GM23248 (cell line): ENCODE measurements at regions not wholly inside any gene's neighbourhood (a gene's known extent, or its start where the extent isn't known, plus 50 kb on each side); places are given as distances from the start of the nearest gene placed in this dataset.

Source experiments
- EZH2 ChIP-seq: fragments of 200-600 bp; sonication (generic); IDR thresholded peaks from 2 replicates; pipeline ENCODE4 v1.6.1; 2018; ENCODE audit warnings: antibody characterized with exemption, mild to moderate bottlenecking; ENCODE audit not compliant: insufficient read depth, poor library complexity, severe bottlenecking
- EZH2phosphoT487 ChIP-seq: fragments of 200-600 bp; sonication (generic); IDR thresholded peaks from 2 replicates; pipeline ENCODE4 v1.6.1; 2018; ENCODE audit warnings: antibody characterized with exemption, moderate library complexity, mild to moderate bottlenecking, low read depth; ENCODE audit not compliant: insufficient read depth

DNA sequence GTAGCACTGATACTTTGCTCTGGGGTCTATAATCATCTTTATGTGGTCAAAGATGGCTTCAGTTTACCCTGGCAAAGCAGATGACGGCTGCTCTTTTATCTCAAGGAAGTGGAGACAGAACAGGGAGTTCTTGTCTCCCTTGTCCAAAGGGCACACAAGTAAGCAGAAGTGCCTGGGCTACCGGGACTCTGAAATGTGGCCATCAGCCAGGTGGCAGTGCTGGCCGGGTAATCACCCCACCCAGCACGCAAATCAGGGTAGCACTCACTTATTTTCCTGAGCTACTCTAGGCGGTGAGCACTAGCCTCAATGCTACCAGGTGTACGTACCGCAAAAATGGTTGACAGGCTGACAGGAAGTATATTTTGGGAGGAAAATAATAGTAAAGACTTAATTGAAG is 119.7 kb upstream of the ETAA1 start:
- TF ChIP-seq EZH2 (no peak), EZH2phosphoT487 (no peak)
